HG03060 (cell line): ENCODE measurements at regions not wholly inside any gene's neighbourhood (a gene's known extent, or its start where the extent isn't known, plus 50 kb on each side); places are given as distances from the start of the nearest gene placed in this dataset.
"Not testable (repeated sequence)": the region's sequence is repeated elsewhere in the genome, so short reads cannot be mapped to it uniquely, and the experiment has no call there.

ENCODE experiments used
- ATAC-seq: cut with Tn5 transposase; IDR thresholded peaks from one replicate; pipeline ENCODE4 v1.9.1; 2021; ENCODE audit warnings: low read depth, moderate number of reproducible peaks; ENCODE audit not compliant: unreplicated experiment

GRCh38 chr10:129055225-129055624 lies 411.8 kb upstream of the MGMT start:
- ATAC-seq, result no peak

DNA sequence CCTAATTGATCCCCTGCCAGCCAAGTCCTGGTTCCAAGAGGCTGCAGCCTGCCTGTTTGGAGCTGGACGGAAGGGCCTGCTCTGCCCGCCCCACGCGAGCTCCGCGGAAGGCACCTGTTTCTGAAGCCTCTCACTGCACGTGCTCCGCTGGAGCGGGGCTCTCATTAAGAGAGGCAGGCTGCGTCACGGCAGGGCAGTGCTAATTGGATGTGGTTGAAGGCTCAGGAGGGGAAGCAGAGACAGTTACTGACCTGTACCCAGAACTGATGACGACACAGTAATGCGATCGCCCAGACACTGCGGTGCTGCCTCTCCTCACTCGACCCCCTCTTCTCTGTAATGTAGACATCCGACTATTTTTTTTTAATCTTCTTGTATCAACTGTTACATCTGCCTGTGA lies 411.1 kb upstream of the MGMT start:
- no peak for ATAC-seq

- no peak for ATAC-seq
These were observed 410.0 kb upstream of the MGMT start for GRCh38 chr10:129056734-129057689.

GRCh38 chr10:129057856-129058663 lies 409.0 kb upstream of the MGMT start:
- ATAC-seq, result peak; percentile 72

GRCh38 chr10:129058664-129059155 lies 408.3 kb upstream of the MGMT start:
- ATAC-seq, result no peak

- ATAC-seq, result no peak
These were observed 407.1 kb upstream of the MGMT start for GRCh38 chr10:129059977-129060376.

DNA sequence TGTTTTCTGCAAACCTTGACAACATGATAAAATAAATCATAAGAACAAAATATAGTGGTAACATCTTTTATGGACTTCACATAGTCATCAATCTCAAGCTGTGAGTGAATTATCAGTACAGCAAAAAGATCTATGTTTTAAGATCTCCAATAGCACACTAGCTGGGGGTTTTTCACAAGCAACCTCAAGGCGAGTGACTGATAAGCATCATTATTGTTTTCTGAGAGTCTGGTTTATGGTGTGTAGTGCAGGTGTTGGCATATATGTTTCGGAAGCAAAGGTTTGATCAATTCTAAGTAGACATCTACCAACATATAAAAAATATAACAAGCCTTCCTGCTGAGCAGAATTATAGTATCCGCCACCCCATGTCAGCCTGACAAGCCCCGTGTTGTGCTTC lies 403.8 kb upstream of the MGMT start:
- ATAC-seq, result no peak

GRCh38 chr10:129063877-129064276 lies 403.2 kb upstream of the MGMT start:
- ATAC-seq, result no peak

- not testable (repeated sequence) for ATAC-seq
These were observed 400.5 kb upstream of the MGMT start for GRCh38 chr10:129066529-129066928.

DNA sequence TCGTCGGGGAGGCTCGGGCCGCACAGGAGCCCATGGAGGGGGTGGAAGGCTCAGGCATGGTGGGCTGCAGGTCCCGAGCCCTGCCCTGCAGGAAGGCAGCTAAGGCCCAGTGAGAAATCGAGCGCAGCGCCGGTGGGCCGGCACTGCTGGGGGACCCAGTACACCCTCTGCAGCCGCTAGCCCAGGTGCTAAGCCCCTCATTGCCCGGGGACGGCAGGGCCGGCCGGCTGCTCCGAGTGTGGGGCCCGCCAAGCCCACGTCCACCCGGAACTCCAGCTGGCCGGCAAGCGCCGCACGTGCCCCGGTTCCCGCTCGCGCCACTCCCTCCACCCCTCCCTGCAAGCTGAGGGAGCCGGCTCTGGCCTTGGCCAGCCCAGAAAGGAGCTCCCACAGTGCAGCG lies 395.6 kb upstream of the MGMT start:
- not testable (repeated sequence) for ATAC-seq

DNA sequence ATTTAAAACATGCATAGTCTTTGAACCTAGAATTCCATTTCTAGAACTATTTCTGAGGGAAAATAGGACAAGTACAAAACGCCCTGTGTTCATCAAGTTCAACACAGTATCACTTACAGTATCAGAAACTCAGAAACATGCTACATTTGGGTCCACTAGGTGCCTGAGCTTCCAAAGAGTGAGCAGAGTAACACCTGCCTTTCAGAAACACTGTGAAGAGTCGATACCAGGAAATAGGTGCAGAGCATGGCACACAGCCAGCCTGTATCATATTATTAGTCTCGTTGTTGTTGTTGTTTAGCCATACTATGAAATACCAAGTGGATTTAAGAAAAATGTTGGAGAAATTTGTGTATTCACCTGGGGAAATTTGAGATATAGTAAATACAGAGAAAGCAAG lies 392.1 kb upstream of the MGMT start:
- no peak for ATAC-seq

DNA sequence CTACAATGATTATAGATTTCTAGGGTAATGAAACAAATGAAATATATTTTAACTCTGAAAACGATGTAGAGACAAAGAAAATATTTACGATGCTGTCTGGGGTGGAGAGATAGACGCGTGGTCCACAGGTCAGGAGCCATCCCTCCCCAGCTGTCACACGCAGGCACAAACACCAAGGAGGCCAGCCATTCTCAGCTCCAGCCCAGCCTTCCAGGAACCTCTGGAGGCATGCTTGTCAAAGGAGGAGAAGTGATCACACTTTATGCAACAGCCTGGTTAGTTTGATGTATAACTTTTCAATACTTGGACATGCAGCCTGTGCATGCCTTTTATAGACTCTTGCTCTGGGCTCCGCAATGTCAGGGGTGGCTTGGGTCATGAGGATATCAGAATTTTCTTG lies 391.5 kb upstream of the MGMT start:
- ATAC-seq, result no peak

GRCh38 chr10:129075927-129076326 lies 391.1 kb upstream of the MGMT start:
- no peak for ATAC-seq

DNA sequence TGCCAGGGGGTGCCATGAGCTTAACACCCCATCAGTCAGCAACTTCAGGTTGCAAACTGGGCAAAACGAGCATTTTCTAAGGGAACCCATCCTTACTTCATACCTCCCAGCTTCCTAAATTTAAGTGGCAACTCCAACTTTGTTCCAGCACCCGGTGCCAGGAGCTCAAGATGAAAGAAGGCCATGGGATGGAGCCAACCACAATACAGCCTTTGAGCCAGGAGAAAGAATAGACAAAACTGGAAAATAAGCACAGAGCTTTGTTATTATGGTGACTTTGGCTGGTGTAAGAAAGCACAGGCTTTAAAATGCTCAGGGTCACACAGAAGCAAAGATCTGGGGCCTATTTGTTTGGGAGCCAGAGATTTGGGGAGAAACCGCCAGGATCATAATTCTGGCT lies 388.7 kb upstream of the MGMT start:
- no peak for ATAC-seq

- no peak for ATAC-seq
These were observed 388.3 kb upstream of the MGMT start for GRCh38 chr10:129078746-129079145.

DNA sequence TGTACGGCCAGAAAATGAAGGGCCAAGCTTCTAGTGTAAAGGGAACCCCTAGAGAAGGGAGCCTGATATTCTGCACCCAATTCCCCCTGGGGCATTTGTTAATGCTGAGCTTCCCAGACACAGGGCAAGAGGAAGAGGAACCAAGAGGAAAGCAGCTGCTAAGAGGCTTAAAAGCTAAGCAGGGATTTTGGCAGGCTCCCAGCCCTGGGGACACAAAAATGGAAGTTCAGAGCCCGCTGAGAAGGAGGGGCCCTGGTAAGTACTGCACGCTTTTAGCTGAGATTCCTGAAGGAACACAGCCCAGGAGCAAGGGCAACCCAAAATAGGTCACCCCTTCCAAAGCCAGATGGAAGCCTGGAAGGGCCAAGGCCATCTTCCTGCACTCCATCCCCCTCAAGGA lies 387.3 kb upstream of the MGMT start:
- ATAC-seq, result no peak

DNA sequence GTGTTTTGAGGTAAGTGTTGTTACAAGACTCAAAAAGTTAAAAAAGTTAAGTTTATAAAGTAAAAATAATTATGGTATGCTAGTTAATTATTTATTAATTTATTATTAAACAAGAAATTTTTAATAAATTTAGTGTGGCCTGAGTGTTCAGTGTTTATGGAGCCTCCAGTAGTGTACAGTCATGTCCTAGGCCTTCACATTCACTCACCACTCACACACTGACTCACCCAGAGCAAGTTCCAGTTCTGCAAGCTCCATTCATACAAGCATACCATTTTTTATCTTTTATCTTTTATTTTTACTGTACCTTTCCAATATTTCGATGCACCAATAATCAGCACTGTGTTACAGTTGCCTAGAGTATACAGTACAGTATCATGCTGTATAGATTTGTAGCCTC lies 381.2 kb upstream of the MGMT start:
- ATAC-seq, result no peak

DNA sequence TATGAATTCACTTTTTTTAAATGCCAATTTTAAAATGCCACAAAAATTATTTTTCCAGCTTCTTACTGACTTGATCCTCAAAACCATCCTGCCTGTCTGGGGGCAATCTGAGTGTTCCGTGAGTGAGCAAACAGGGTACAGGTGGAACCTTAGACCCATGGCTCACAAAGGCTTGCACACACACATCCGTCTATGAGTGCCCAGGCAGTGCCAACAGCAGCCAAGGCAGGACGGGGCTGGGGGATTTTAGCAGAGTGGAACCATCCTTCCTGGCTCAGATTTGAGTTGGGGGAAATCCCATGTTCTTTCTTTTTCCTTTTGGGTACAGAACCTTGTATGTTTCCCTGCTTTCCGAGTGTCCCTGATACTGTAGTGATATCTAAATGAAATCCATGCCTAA lies 377.7 kb upstream of the MGMT start:
- no peak for ATAC-seq

DNA sequence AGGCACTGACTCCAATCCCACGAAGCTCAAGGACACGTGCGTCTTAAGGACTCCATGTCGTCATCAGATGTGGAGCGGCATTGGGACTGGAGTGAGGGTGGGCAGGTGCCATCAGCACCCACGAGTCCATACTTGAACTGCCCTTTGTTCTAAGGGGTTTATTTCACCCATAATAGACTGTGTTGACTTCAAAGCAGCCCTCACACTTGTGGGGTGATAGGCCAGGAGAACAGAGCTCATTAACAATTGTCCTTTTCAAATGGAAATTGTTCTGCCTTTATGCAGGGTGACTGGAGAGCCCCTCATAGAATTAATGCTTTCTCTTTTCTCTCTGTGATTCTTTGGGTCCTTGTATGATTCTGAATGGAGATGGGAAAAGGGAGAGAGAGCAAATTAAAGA lies 376.9 kb upstream of the MGMT start:
- ATAC-seq, result no peak

- ATAC-seq, result no peak
These were observed 376.2 kb upstream of the MGMT start for GRCh38 chr10:129090618-129091366.

DNA sequence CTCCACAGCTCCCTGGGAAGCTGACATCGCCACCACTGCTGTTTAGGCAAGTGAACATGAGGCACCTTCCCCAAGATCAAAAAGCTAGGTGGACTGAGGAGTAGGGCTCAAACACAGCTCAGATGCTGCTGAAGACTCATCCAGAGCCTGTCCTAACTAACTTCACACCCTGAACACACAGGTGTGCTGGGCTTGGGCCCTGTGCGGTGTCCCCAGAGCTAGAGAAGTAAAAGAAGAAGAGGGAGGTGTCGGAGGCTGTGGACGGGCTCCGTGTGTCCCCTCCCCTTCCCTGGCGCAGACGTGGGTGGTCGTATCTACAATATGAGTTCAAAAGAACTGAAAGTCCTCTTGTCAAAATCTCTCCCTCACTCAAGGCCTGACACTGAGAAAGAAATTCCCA lies 373.4 kb upstream of the MGMT start:
- no peak for ATAC-seq
